AG08396 (cell line): ENCODE measurements at regions not wholly inside any gene's neighbourhood (a gene's known extent, or its start where the extent isn't known, plus 50 kb on each side); places are given as distances from the start of the nearest gene placed in this dataset.
"Not testable (repeated sequence)": the region's sequence is repeated elsewhere in the genome, so short reads cannot be mapped to it uniquely, and the experiment has no call there.

ENCODE experiments used
- DNase-seq: peaks from one replicate; pipeline ENCODE4 v3.0.0; 2012; ENCODE audit warnings: low spot score, mixed read lengths

- DNase-seq: no peak
Measured at GRCh38 chr4:115233600-115233999, 120.2 kb upstream of the NDST4 start.

GRCh38 chr4:115229873-115230272 is 116.5 kb upstream of the NDST4 start:
- no peak for DNase-seq

- DNase-seq: no peak
Measured at GRCh38 chr4:115228851-115229250, 115.4 kb upstream of the NDST4 start.

- no peak for DNase-seq
Measured at GRCh38 chr4:115222061-115222460, 108.6 kb upstream of the NDST4 start.

GRCh38 chr4:115219862-115220261 is 106.4 kb upstream of the NDST4 start:
- no peak for DNase-seq

GRCh38 chr4:115219315-115219860 is 106.0 kb upstream of the NDST4 start:
- no peak for DNase-seq

GRCh38 chr4:115215935-115216334 is 102.5 kb upstream of the NDST4 start:
- DNase-seq: no peak

- DNase-seq: no peak
Measured at GRCh38 chr4:115213716-115214115, 100.3 kb upstream of the NDST4 start.

GRCh38 chr4:115201042-115201330 is 87.6 kb upstream of the NDST4 start:
- DNase-seq: no peak

GRCh38 chr4:115200201-115201041 is 87.0 kb upstream of the NDST4 start:
- DNase-seq: not testable (repeated sequence)

- not testable (repeated sequence) for DNase-seq
Measured at GRCh38 chr4:115194612-115195011, 81.2 kb upstream of the NDST4 start.

- no peak for DNase-seq
Measured at GRCh38 chr4:115190529-115190928, 77.1 kb upstream of the NDST4 start.

GRCh38 chr4:115187136-115187535 is 73.7 kb upstream of the NDST4 start:
- no peak for DNase-seq

- not testable (repeated sequence) for DNase-seq
Measured at GRCh38 chr4:115179438-115180062, 66.1 kb upstream of the NDST4 start.

- not testable (repeated sequence) for DNase-seq
Measured at GRCh38 chr4:115178687-115179086, 65.3 kb upstream of the NDST4 start.

GRCh38 chr4:115171220-115171619 is 57.8 kb upstream of the NDST4 start:
- DNase-seq: no peak

GRCh38 chr4:115165503-115165902 is 52.1 kb upstream of the NDST4 start:
- DNase-seq: no peak
